Caco-2 (cell line): ENCODE measurements at regions not wholly inside any gene's neighbourhood (a gene's known extent, or its start where the extent isn't known, plus 50 kb on each side); places are given as distances from the start of the nearest gene placed in this dataset.

Experiments used
- BruUV-seq: library from RNA; stranded (reverse); fragments of 400-500 nt; replicated peaks from 2 replicates; lab custom pipeline; 2021; lab: Mats Ljungman, UMichigan
- CTCF ChIA-PET: fragments of 300-600 bp; sonication (Branson Sonifier 250); formaldehyde crosslinking; loops from one replicate; lab custom pipeline; 2022; ENCODE audit warnings: antibody characterized with exemption; lab: Charles Lee
- POLR2A ChIA-PET: fragments of 300-600 bp; sonication (Branson Sonifier 250); formaldehyde crosslinking; loops from one replicate; lab custom pipeline; 2022; ENCODE audit warnings: antibody characterized with exemption; lab: Charles Lee
- DNase-seq, 2 experiments: peaks; one replicate each; pipeline versions ENCODE4 v3.0.0 to v3.0.0-alpha.2; 2020 to 2022
- H3K27me3 ChIP-seq: replicated peaks from 2 replicates; pipeline ENCODE4 v1.6.0; 2011; ENCODE audit warnings: low read length; ENCODE audit not compliant: control insufficient read depth, insufficient read depth
- H3K36me3 ChIP-seq: 2 replicates; pipeline ENCODE4 v1.5.1; 2011; ENCODE audit warnings: low read length; ENCODE audit not compliant: control insufficient read depth, insufficient read depth
- H3K4me1 ChIP-seq: fragments of 250-450 bp; sonication (Bioruptor Pico); 2 replicates; pipeline ENCODE4 v1.5.1; 2020; ENCODE audit warnings: mild to moderate bottlenecking
- H3K4me3 ChIP-seq: 2 replicates; pipeline ENCODE4 v1.5.1; 2011; ENCODE audit warnings: low read depth, mild to moderate bottlenecking, control low read depth, low read length
- H3K9me3 ChIP-seq: fragments of 250-450 bp; sonication (Bioruptor Pico); 2 replicates; pipeline ENCODE4 v1.5.1; 2020; ENCODE audit warnings: mild to moderate bottlenecking, moderate library complexity
- H3K27ac Mint-ChIP-seq: one replicate; pipeline ENCODE4 v1.8.0; 2022; ENCODE audit warnings: mixed read lengths; ENCODE audit not compliant: unreplicated experiment
- H3K27me3 Mint-ChIP-seq: one replicate; pipeline ENCODE4 v1.8.0; 2022; ENCODE audit warnings: mixed read lengths; ENCODE audit not compliant: insufficient read depth, unreplicated experiment
- H3K36me3 Mint-ChIP-seq: one replicate; pipeline ENCODE4 v1.8.0; 2022; ENCODE audit warnings: mild to moderate bottlenecking, mixed read lengths; ENCODE audit not compliant: insufficient read depth, unreplicated experiment
- H3K4me1 Mint-ChIP-seq: one replicate; pipeline ENCODE4 v1.8.0; 2022; ENCODE audit warnings: low read depth, mixed read lengths; ENCODE audit not compliant: unreplicated experiment
- H3K4me3 Mint-ChIP-seq: one replicate; pipeline ENCODE4 v1.8.0; 2022; ENCODE audit warnings: mild to moderate bottlenecking, moderate library complexity, mixed read lengths; ENCODE audit not compliant: unreplicated experiment
- H3K9me3 Mint-ChIP-seq: one replicate; pipeline ENCODE4 v1.8.0; 2022; ENCODE audit warnings: mixed read lengths; ENCODE audit not compliant: unreplicated experiment
- CTCF ChIP-seq, 2 experiments: fragments of 200-600 bp in 1 of 2; IDR thresholded peaks; 1 replicate in 1 of 2; 2 replicates in 1 of 2; pipeline versions ENCODE4 v1.5.1 to v1.8.0; 2011 to 2022; ENCODE audit warnings: antibody characterized with exemption in 1 of 2, control low read depth in 1 of 2, inconsistent platforms in 1 of 2, low read depth in 1 of 2, low read length in 1 of 2, mild to moderate bottlenecking in 1 of 2, moderate library complexity in 1 of 2; ENCODE audit not compliant: insufficient read depth in 1 of 2, severe bottlenecking in 1 of 2, unreplicated experiment in 1 of 2
- intact Hi-C: fragments of 100-400 bp; cut with micrococcal nuclease; formaldehyde crosslinking; loops from one replicate; pipeline ENCODE4 v1.10.0; 2022; ENCODE audit not compliant: unreplicated experiment

GRCh38 chr2:16548036-16548435, 117.6 kb downstream of the CYRIA start:
- CTCF ChIA-PET = no interaction called here
- TF ChIP-seq CTCF (IDR thresholded peaks at IDR 0.05; ENCODE audit: insufficient read depth in 1 of 2, low read depth in 1 of 2, low read length in 1 of 2, severe bottlenecking in 1 of 2, unreplicated experiment in 1 of 2) = no peak
- Histone ChIP-seq H3K36me3 (no peaks in the 10 kb centered on the region), H3K4me1 (no peaks in the 10 kb centered on the region), H3K9me3 (no peaks in the 10 kb centered on the region), H3K4me3 (no peak overlapping the region), H3K27me3 (no peaks in the 10 kb centered on the region)
- intact Hi-C loops = no loop called here
- POLR2A ChIA-PET = no interaction called here
- DNase-seq = no peak
- Mint-ChIP-seq H3K9me3 (no peaks in the 10 kb centered on the region), H3K36me3 (no peaks in the 10 kb centered on the region), H3K4me3 (no peak overlapping the region), H3K27me3 (peaks cover 3% of the 10 kb centered on the region), H3K4me1 (no peaks in the 10 kb centered on the region), H3K27ac (no peak overlapping the region)
- no TSS peak for BruUV-seq

- no TSS peak for BruUV-seq
- Mint-ChIP-seq H3K4me3 (no peak overlapping the region), H3K36me3 (no peaks in the 10 kb centered on the region), H3K27ac (no peak overlapping the region), H3K4me1 (no peaks in the 10 kb centered on the region), H3K27me3 (peaks cover 5% of the 10 kb centered on the region), H3K9me3 (no peaks in the 10 kb centered on the region)
- POLR2A ChIA-PET = no interaction called here
- no peaks in the 10 kb centered on the region for H3K27me3 ChIP-seq
- peak; percentile 46 to 80 for DNase-seq
- H3K4me3 ChIP-seq = no peak overlapping the region
- TF ChIP-seq CTCF (IDR thresholded peaks at IDR 0.05; ENCODE audit: insufficient read depth in 1 of 2, low read depth in 1 of 2, low read length in 1 of 2, severe bottlenecking in 1 of 2, unreplicated experiment in 1 of 2) = no peak
- CTCF ChIA-PET = no interaction called here
- intact Hi-C loops = no loop called here
- no peaks in the 10 kb centered on the region for H3K9me3 ChIP-seq
- H3K4me1 ChIP-seq = no peaks in the 10 kb centered on the region
- no peaks in the 10 kb centered on the region for H3K36me3 ChIP-seq
These were observed 119.4 kb downstream of the CYRIA start for GRCh38 chr2:16546128-16546754.

GRCh38 chr2:16538707-16539106, 126.9 kb downstream of the CYRIA start:
- Mint-ChIP-seq H3K9me3 (no peaks in the 10 kb centered on the region), H3K4me1 (no peaks in the 10 kb centered on the region), H3K4me3 (no peak overlapping the region), H3K27me3 (peaks cover 16% of the 10 kb centered on the region), H3K27ac (no peak overlapping the region), H3K36me3 (no peaks in the 10 kb centered on the region)
- Histone ChIP-seq H3K36me3 (no peaks in the 10 kb centered on the region), H3K27me3 (no peaks in the 10 kb centered on the region), H3K4me3 (no peak overlapping the region), H3K9me3 (no peaks in the 10 kb centered on the region), H3K4me1 (no peaks in the 10 kb centered on the region)
- intact Hi-C loops = no loop called here
- TF ChIP-seq CTCF (IDR thresholded peaks at IDR 0.05; ENCODE audit: insufficient read depth in 1 of 2, low read depth in 1 of 2, low read length in 1 of 2, severe bottlenecking in 1 of 2, unreplicated experiment in 1 of 2) = no peak
- no peak for DNase-seq
- BruUV-seq = no TSS peak
- CTCF ChIA-PET = interaction anchor here (1.0 kb wide), 1 partner anchor 13 kb away, joined by 3 read pairs; no protein-coding TSS in a partner anchor
- POLR2A ChIA-PET = no interaction called here
